ENCODE measurements at regions not wholly inside any gene's neighbourhood (a gene's known extent, or its start where the extent isn't known, plus 50 kb on each side); places are given as distances from the start of the nearest gene placed in this dataset.
"Not testable (repeated sequence)": the region's sequence is repeated elsewhere in the genome, so short reads cannot be mapped to it uniquely, and the experiment has no call there.

GRCh38 chrX:1126738-1127137 is 85.7 kb downstream of the CRLF2 start:
- TF ChIP-seq CTBP1 (IDR thresholded peaks at IDR 0.05; ENCODE audit: borderline replicate concordance) (peak; percentile 58), FOXA1 (IDR thresholded peaks at IDR 0.05) (no peak)
- CTCF ChIA-PET = no interaction called here
- no peak for DNase-seq (ENCODE audit: extremely low spot score)
- POLR2A ChIA-PET = no interaction called here

GRCh38 chrX:1124531-1124930 is 87.9 kb downstream of the CRLF2 start:
- POLR2A ChIA-PET = no interaction called here
- CTCF ChIA-PET = no interaction called here
- no peak for DNase-seq (ENCODE audit: extremely low spot score)
- no peak for TF ChIP-seq ZNF384 (IDR thresholded peaks at IDR 0.05)
- no peak for TF ChIP-seq HDGF (IDR thresholded peaks at IDR 0.05; ENCODE audit: borderline replicate concordance)
- TF ChIP-seq L3MBTL2 (conservative IDR thresholded peaks at IDR 0.05) = peak; percentile 27; the same call in 1 of the 2 replicates
- no peak for TF ChIP-seq ELF4 (IDR thresholded peaks at IDR 0.05)
- TF ChIP-seq LEF1 (IDR thresholded peaks at IDR 0.05; ENCODE audit: borderline replicate concordance) = no peak
- no peak for TF ChIP-seq FOXA1 (IDR thresholded peaks at IDR 0.05)
- TF ChIP-seq ARNT (IDR thresholded peaks at IDR 0.05) = no peak
- no peak for TF ChIP-seq BHLHE40 (IDR thresholded peaks at IDR 0.05; ENCODE audit: borderline replicate concordance)
- peak; percentile 39; the same call in 1 of the 2 replicates for TF ChIP-seq PKNOX1 (IDR thresholded peaks at IDR 0.05)
- TF ChIP-seq TARDBP (IDR thresholded peaks at IDR 0.05) = no peak

GRCh38 chrX:1122851-1123250 is 89.6 kb downstream of the CRLF2 start:
- CTCF ChIA-PET; POLR2A ChIA-PET; DNase-seq (ENCODE audit: extremely low spot score): not testable (repeated sequence)

- CTCF ChIA-PET = no interaction called here
- POLR2A ChIA-PET = no interaction called here
- no peak for TF ChIP-seq ZNF384 (IDR thresholded peaks at IDR 0.05)
- TF ChIP-seq FOXM1 (IDR thresholded peaks at IDR 0.05; ENCODE audit: borderline replicate concordance) = no peak
- no peak for TF ChIP-seq FOXA1 (IDR thresholded peaks at IDR 0.05)
- TF ChIP-seq SUZ12 (IDR thresholded peaks at IDR 0.05) = no peak
- TF ChIP-seq HDGF (IDR thresholded peaks at IDR 0.05; ENCODE audit: borderline replicate concordance) = no peak
- no peak for TF ChIP-seq ARNT (IDR thresholded peaks at IDR 0.05)
- no peak for TF ChIP-seq ELF4 (IDR thresholded peaks at IDR 0.05)
- no peak for TF ChIP-seq L3MBTL2 (conservative IDR thresholded peaks at IDR 0.05)
- TF ChIP-seq BHLHE40 (IDR thresholded peaks at IDR 0.05; ENCODE audit: borderline replicate concordance) = no peak
- no peak for TF ChIP-seq LEF1 (IDR thresholded peaks at IDR 0.05; ENCODE audit: borderline replicate concordance)
- no peak for TF ChIP-seq SP1 (IDR thresholded peaks at IDR 0.05)
- DNase-seq (ENCODE audit: extremely low spot score) = no peak
Observed at GRCh38 chrX:1119275-1119674, 93.2 kb downstream of the CRLF2 start.

GRCh38 chrX:1118572-1119199 is 93.8 kb downstream of the CRLF2 start:
- POLR2A ChIA-PET = no interaction called here

GRCh38 chrX:1115411-1115810 is 97.0 kb downstream of the CRLF2 start:
- CTCF ChIA-PET; POLR2A ChIA-PET; DNase-seq (ENCODE audit: extremely low spot score): not testable (repeated sequence)

More at GRCh38 chrX:1118572-1119199, 93.8 kb downstream of the CRLF2 start:
- no peak for TF ChIP-seq PKNOX1 (IDR thresholded peaks at IDR 0.05)
- no peak for TF ChIP-seq BHLHE40 (IDR thresholded peaks at IDR 0.05; ENCODE audit: borderline replicate concordance)
- no peak for TF ChIP-seq ZNF384 (IDR thresholded peaks at IDR 0.05)
- no peak for TF ChIP-seq SP1 (IDR thresholded peaks at IDR 0.05)
- TF ChIP-seq NFRKB (IDR thresholded peaks at IDR 0.05) = no peak
- TF ChIP-seq CTBP1 (IDR thresholded peaks at IDR 0.05; ENCODE audit: borderline replicate concordance) = no peak
- TF ChIP-seq FOXK2 (IDR thresholded peaks at IDR 0.05) = no peak
- no peak for TF ChIP-seq L3MBTL2 (conservative IDR thresholded peaks at IDR 0.05)
- no peak for TF ChIP-seq FOXA1 (IDR thresholded peaks at IDR 0.05)
- TF ChIP-seq LEF1 (IDR thresholded peaks at IDR 0.05; ENCODE audit: borderline replicate concordance) = no peak
- no peak for TF ChIP-seq ELF4 (IDR thresholded peaks at IDR 0.05)
- no peak for TF ChIP-seq HDGF (IDR thresholded peaks at IDR 0.05; ENCODE audit: borderline replicate concordance)
- no peak for TF ChIP-seq TARDBP (IDR thresholded peaks at IDR 0.05)
- TF ChIP-seq ARNT (IDR thresholded peaks at IDR 0.05) = no peak
- TF ChIP-seq FOXM1 (IDR thresholded peaks at IDR 0.05; ENCODE audit: borderline replicate concordance) = no peak
- TF ChIP-seq SUZ12 (IDR thresholded peaks at IDR 0.05) = no peak
- CTCF ChIA-PET = no interaction called here
- DNase-seq (ENCODE audit: extremely low spot score) = no peak

- CTCF ChIA-PET = no interaction called here
- TF ChIP-seq HDGF (IDR thresholded peaks at IDR 0.05; ENCODE audit: borderline replicate concordance) = no peak
- TF ChIP-seq FOXA1 (IDR thresholded peaks at IDR 0.05) = no peak
- no peak for TF ChIP-seq FOXK2 (IDR thresholded peaks at IDR 0.05)
- no peak for TF ChIP-seq BHLHE40 (IDR thresholded peaks at IDR 0.05; ENCODE audit: borderline replicate concordance)
- no peak for TF ChIP-seq TARDBP (IDR thresholded peaks at IDR 0.05)
- no peak for TF ChIP-seq L3MBTL2 (conservative IDR thresholded peaks at IDR 0.05)
- TF ChIP-seq ARNT (IDR thresholded peaks at IDR 0.05) = no peak
- TF ChIP-seq ELF4 (IDR thresholded peaks at IDR 0.05) = no peak
- no peak for TF ChIP-seq PKNOX1 (IDR thresholded peaks at IDR 0.05)
- no peak for TF ChIP-seq SP1 (IDR thresholded peaks at IDR 0.05)
- TF ChIP-seq SUZ12 (IDR thresholded peaks at IDR 0.05) = no peak
- no peak for TF ChIP-seq NFRKB (IDR thresholded peaks at IDR 0.05)
- no peak for TF ChIP-seq LEF1 (IDR thresholded peaks at IDR 0.05; ENCODE audit: borderline replicate concordance)
- no peak for TF ChIP-seq ZNF384 (IDR thresholded peaks at IDR 0.05)
- POLR2A ChIA-PET = no interaction called here
- no peak for DNase-seq (ENCODE audit: extremely low spot score)
Observed at GRCh38 chrX:1112321-1112720, 100.1 kb downstream of the CRLF2 start.
